K562 (cell line): ENCODE measurements at regions not wholly inside any gene's neighbourhood (a gene's known extent, or its start where the extent isn't known, plus 50 kb on each side); places are given as distances from the start of the nearest gene placed in this dataset.

Source experiments
- ATAC-seq: fragments of 200-7000 bp; cut with Tn5 transposase; 3 replicates; pipeline ENCODE4 v1.9.1; 2020; ENCODE audit warnings: moderate library complexity
- BruUV-seq: library from RNA; stranded (reverse); fragments of 400-500 nt; replicated peaks from 2 replicates; lab custom pipeline; 2021; lab: Mats Ljungman, UMichigan
- CTCF ChIA-PET: fragments of 300-600 bp; formaldehyde crosslinking; extraction: SDS; loops from one replicate; lab custom pipeline; 2021; ENCODE audit warnings: low intra/inter-chr PET ratio; lab: Yijun Ruan, JAX
- POLR2A ChIA-PET: fragments of 300-600, 350-650 bp; sonication (Branson Sonifier 250); formaldehyde crosslinking; extraction: SDS; loops from one replicate; lab custom pipeline; 2021; ENCODE audit warnings: antibody characterized with exemption, inconsistent platforms; lab: Yijun Ruan, JAX
- DNase-seq, 4 experiments: peaks; one replicate each; pipeline versions ENCODE4 v3.0.0 to v3.0.0-alpha.2; 2011 to 2018; ENCODE audit warnings: low spot score in 3 of 4, mixed read lengths in 3 of 4; ENCODE audit errors: extremely low read depth in 1 of 4
- FAIRE-seq: peaks from 2 replicates; lab custom pipeline; 2011; peaks lifted over from hg19 to GRCh38; lab: Jason Lieb, UNC
- H2AFZ ChIP-seq: 2 replicates; pipeline ENCODE4 v1.6.0; 2011; ENCODE audit warnings: low read depth, low read length, control low read depth, inconsistent platforms
- H3K27ac ChIP-seq: fragments of 200-600 bp; 3 replicates; pipeline ENCODE4 v1.8.0; 2011; ENCODE audit warnings: low read depth, mild to moderate bottlenecking, control low read depth, inconsistent platforms, low read length, moderate library complexity, mixed read lengths; ENCODE audit errors: extremely low read depth
- H3K27me3 ChIP-seq, 2 experiments: fragments of 300-600 bp in 1 of 2; 2 replicates in 1 of 2; 3 replicates in 1 of 2; pipeline versions ENCODE4 v1.6.0 to v1.8.0; 2011; ENCODE audit warnings: inconsistent platforms in 2 of 2, low read length in 2 of 2, mild to moderate bottlenecking in 1 of 2, mixed read lengths in 1 of 2, moderate library complexity in 1 of 2; ENCODE audit not compliant: control insufficient read depth in 2 of 2, insufficient read depth in 2 of 2
- H3K36me3 ChIP-seq: fragments of 300-600 bp; 3 replicates; pipeline ENCODE4 v1.8.0; 2011; ENCODE audit warnings: mild to moderate bottlenecking, low read length, inconsistent platforms; ENCODE audit not compliant: control insufficient read depth, insufficient read depth
- H3K4me1 ChIP-seq, 2 experiments: fragments of 200-600 bp in 1 of 2; replicated peaks in 1 of 2; 2 replicates in 1 of 2; 3 replicates in 1 of 2; pipeline versions ENCODE4 v1.5.1 to v1.8.0; 2011; ENCODE audit warnings: inconsistent platforms in 2 of 2, low read length in 2 of 2, mild to moderate bottlenecking in 1 of 2, mixed read lengths in 1 of 2, moderate library complexity in 1 of 2; ENCODE audit not compliant: control insufficient read depth in 2 of 2, insufficient read depth in 2 of 2
- H3K4me2 ChIP-seq: 2 replicates; pipeline ENCODE4 v1.6.1; 2011; ENCODE audit warnings: low read length, control low read depth, inconsistent platforms, mixed read lengths; ENCODE audit not compliant: insufficient read depth
- H3K4me3 ChIP-seq: fragments of 200-600 bp; sonication (generic), shearing (Covaris generic); 2 replicates; pipeline ENCODE4 v1.5.1; 2016; ENCODE audit warnings: control low read depth, inconsistent platforms
- H3K79me2 ChIP-seq: fragments of 200-600 bp; 3 replicates; pipeline ENCODE4 v1.8.0; 2011; ENCODE audit warnings: low read length, inconsistent platforms; ENCODE audit not compliant: control insufficient read depth, insufficient read depth
- H3K9ac ChIP-seq, 2 experiments: 2 replicates each; pipeline versions ENCODE4 v1.6.0 to v1.6.1; 2011; ENCODE audit warnings: low read depth in 2 of 2, low read length in 2 of 2, control low read depth in 1 of 2, inconsistent platforms in 1 of 2, mild to moderate bottlenecking in 1 of 2, mixed read lengths in 1 of 2; ENCODE audit not compliant: insufficient read depth in 1 of 2
- H3K9me1 ChIP-seq: one replicate; pipeline ENCODE4 v1.6.0; 2011; ENCODE audit warnings: inconsistent platforms, mild to moderate bottlenecking, low read length, moderate library complexity; ENCODE audit not compliant: control insufficient read depth, insufficient read depth
- H3K9me3 ChIP-seq: replicated peaks from 2 replicates; pipeline ENCODE4 v1.5.1; 2011; ENCODE audit warnings: low read depth, low read length, inconsistent platforms; ENCODE audit not compliant: control insufficient read depth, insufficient read depth
- H4K20me1 ChIP-seq: replicated peaks from 2 replicates; pipeline ENCODE4 v1.6.1; 2011; ENCODE audit warnings: low read length, inconsistent platforms, mixed read lengths; ENCODE audit not compliant: control insufficient read depth, insufficient read depth
- BDP1 ChIP-seq: IDR thresholded peaks from 3 replicates; pipeline ENCODE4 v1.6.1; 2011; ENCODE audit not compliant: insufficient read length, insufficient read depth
- CBX1 ChIP-seq: sonication (generic); IDR thresholded peaks from 2 replicates; pipeline ENCODE4 v1.6.1; 2016; ENCODE audit warnings: antibody characterized with exemption, low read depth, mild to moderate bottlenecking
- CREB1 ChIP-seq, 2 experiments: sonication (generic) in 1 of 2; formaldehyde crosslinking in 1 of 2; IDR thresholded peaks; 2 replicates each; pipeline versions ENCODE4 v1.6.1 to v1.8.0; 2012 to 2022; ENCODE audit warnings: inconsistent platforms in 1 of 2, mild to moderate bottlenecking in 1 of 2, missing genetic modification reagents in 1 of 2, moderate library complexity in 1 of 2
- ETV6 ChIP-seq, 3 experiments: fragments of 150-350 bp in 1 of 3; sonication (generic) in 1 of 3; formaldehyde crosslinking in 1 of 3; IDR thresholded peaks; 2 replicates each; pipeline versions ENCODE4 v1.6.1 to v1.8.0; 2014 to 2022; ENCODE audit warnings: borderline replicate concordance in 2 of 3, low read depth in 2 of 3, antibody characterized with exemption in 1 of 3, low read length in 1 of 3, mild to moderate bottlenecking in 1 of 3, missing genetic modification reagents in 1 of 3
- PHTF2 ChIP-seq: fragments of 250-450 bp; sonication (Bioruptor Pico); IDR thresholded peaks from 2 replicates; pipeline ENCODE4 v1.5.0; 2021; ENCODE audit warnings: mild to moderate bottlenecking
- POLR2G ChIP-seq: fragments of 200-400 bp; formaldehyde crosslinking; IDR thresholded peaks from 2 replicates; pipeline ENCODE4 v1.6.1; 2017; ENCODE audit warnings: low read depth, mild to moderate bottlenecking, antibody characterized with exemption, low read length, moderate library complexity
- TAF7 ChIP-seq: fragments of 450-650 bp; IDR thresholded peaks from 2 replicates; pipeline ENCODE4 v1.6.1; 2016; ENCODE audit warnings: missing genetic modification characterization, missing compliant biosample characterization
- ZFX ChIP-seq: sonication (generic); formaldehyde crosslinking; IDR thresholded peaks from 2 replicates; pipeline ENCODE4 v1.8.0; 2022; ENCODE audit warnings: mild to moderate bottlenecking, missing genetic modification reagents, moderate library complexity
- whole genome bisulfite sequencing: fragments of 100-300 bp; shearing (Covaris generic); methylation state at CpG from one replicate; pipeline ENCODE4 v1.1.6; 2016; ENCODE audit warnings: low coverage, mixed read lengths; ENCODE audit not compliant: insufficient coverage; ENCODE audit errors: missing lambda C conversion rate; 5-methylcytosine and 5-hydroxymethylcytosine counted together
- in situ Hi-C: fragments of 300-500 bp; cut with MboI; formaldehyde crosslinking; loops from 4 replicates; pipeline ENCODE4 v1.15.0; 2018; ENCODE audit warnings: inconsistent platforms, mixed read lengths
- intact Hi-C: fragments of 100-400 bp; cut with micrococcal nuclease; formaldehyde crosslinking; loops from 2 replicates; pipeline ENCODE4 v1.14.2; 2022
- TF ChIP-seq, protein P1 (sequence below), 2 experiments: fragments of 450-650 bp in 1 of 2; sonication (generic) in 1 of 2; formaldehyde crosslinking in 1 of 2; IDR thresholded peaks in 1 of 2; conservative IDR thresholded peaks in 1 of 2; 2 replicates each; pipeline versions ENCODE4 v1.6.1 to v1.8.1; 2016 to 2023; ENCODE audit warnings: mild to moderate bottlenecking in 2 of 2, moderate library complexity in 2 of 2, inconsistent platforms in 1 of 2, missing genetic modification reagents in 1 of 2
- TF ChIP-seq, protein P2 (sequence below): sonication (generic); formaldehyde crosslinking; IDR thresholded peaks from 2 replicates; pipeline ENCODE4 v1.8.1; 2023; ENCODE audit warnings: mild to moderate bottlenecking, missing genetic modification reagents

DNA sequence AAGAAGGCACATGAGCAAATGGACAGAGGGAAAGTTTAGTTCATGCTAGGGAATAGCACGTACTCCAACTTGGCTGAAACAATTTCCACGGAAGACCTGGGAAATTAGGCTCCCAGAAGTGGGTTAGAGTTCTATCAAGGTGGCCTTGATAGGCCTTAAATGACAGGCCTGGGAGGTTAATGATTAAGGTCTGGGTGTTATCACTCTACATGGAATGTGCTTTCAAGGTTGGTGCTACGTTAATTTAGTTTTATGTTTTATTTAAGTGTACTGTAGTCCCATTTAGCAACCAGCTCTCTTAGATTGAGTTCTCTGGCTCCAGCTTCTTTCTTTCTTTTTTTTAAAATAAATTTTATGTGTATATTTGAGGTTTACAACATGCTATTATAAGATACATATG is 121.4 kb upstream of the MEF2C start:
- Histone ChIP-seq H3K9ac (no peak overlapping the region), H3K4me1 (peaks cover 0 to 4% of the 10 kb centered on the region in 2 experiments; a peak in 1 of 5 replicates), H3K4me2 (no peak overlapping the region), H3K36me3 (no peaks in the 10 kb centered on the region), H3K9me3 (peaks cover 3% of the 10 kb centered on the region), H3K79me2 (no peaks in the 10 kb centered on the region), H3K4me3 (no peak overlapping the region), H3K9me1 (no peaks in the 10 kb centered on the region), H2AFZ (no peak overlapping the region), H3K27ac (no peak overlapping the region), H3K27me3 (no peaks in the 10 kb centered on the region), H4K20me1 (no peaks in the 10 kb centered on the region)
- TF ChIP-seq ZFX (no peak), PHTF2 (CRISPR knock-in tag) (no peak), TAF7 (tag) (no peak), BDP1 (no peak), ETV6 (IDR thresholded peaks at IDR 0.05; ENCODE audit: borderline replicate concordance in 1 of 2, low read depth in 2 of 2, low read length in 1 of 2) (no peak), ETV6 (CRISPR knock-in tag; IDR thresholded peaks at IDR 0.05; ENCODE audit: borderline replicate concordance) (no peak)
- intact Hi-C loops, result no loop called here
- ChIA-PET CTCF (no interaction called here), POLR2A (no interaction called here)
- DNase-seq (no peak), ATAC-seq (no peak), FAIRE-seq (no peak)
- in situ Hi-C loops, result no loop called here
- WGBS, result 41% methylated on average over 3 of the region's 3 CpGs
- no TSS peak for BruUV-seq

DNA sequence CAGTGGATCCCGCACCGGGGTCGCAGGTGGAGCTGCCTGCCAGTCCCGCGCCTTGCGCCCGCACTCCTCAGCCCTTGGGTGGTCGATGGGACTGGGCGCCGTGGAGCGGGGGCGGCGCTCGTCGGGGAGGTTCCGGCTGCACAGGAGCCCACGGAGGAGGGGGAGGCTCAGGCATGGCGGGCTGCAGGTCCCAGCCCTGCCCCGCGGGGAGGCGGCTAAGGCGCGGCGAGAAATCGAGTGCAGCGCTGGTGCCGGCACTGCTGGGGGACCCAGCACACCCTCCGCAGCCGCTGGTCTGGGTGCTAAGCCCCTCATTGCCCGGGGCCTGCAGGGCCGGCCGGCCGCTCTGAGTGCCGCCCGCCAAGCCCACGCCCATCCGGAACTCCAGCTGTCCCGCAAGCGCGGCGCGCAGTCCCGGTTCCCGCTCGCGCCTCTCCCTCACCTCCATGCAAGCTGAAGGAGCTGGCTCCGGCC is 120.6 kb upstream of the MEF2C start:
- Histone ChIP-seq H3K9me3 (peaks cover 3% of the 10 kb centered on the region), H3K9ac (no peak overlapping the region), H3K4me2 (no peak overlapping the region), H3K4me3 (no peak overlapping the region), H4K20me1 (no peaks in the 10 kb centered on the region), H3K27ac (no peak overlapping the region), H3K27me3 (no peaks in the 10 kb centered on the region), H2AFZ (no peak overlapping the region), H3K79me2 (no peaks in the 10 kb centered on the region), H3K9me1 (no peaks in the 10 kb centered on the region), H3K4me1 (peaks cover 0 to 4% of the 10 kb centered on the region in 2 experiments; a peak in 1 of 5 replicates), H3K36me3 (no peaks in the 10 kb centered on the region)
- in situ Hi-C loops (no loop called here), intact Hi-C loops (no loop called here)
- DNase-seq (no peak), ATAC-seq (no peak), FAIRE-seq (no peak)
- TF ChIP-seq CBX1 (0 out of 2 replicates have a peak, but pooled peaks have one; percentile 33), CREB1 (IDR thresholded peaks at IDR 0.05) (no peak), CREB1 (CRISPR knock-in tag; IDR thresholded peaks at IDR 0.05) (no peak), POLR2G (no peak)
- TF ChIP-seq, protein P1, sequence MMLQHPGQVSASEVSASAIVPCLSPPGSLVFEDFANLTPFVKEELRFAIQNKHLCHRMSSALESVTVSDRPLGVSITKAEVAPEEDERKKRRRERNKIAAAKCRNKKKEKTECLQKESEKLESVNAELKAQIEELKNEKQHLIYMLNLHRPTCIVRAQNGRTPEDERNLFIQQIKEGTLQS (IDR thresholded peaks at IDR 0.05), result peak; percentile 13; the same call in 1 of the 2 replicates
- TF ChIP-seq, protein P1 (CRISPR knock-in tag; conservative IDR thresholded peaks at IDR 0.05), result no peak
- TF ChIP-seq, protein P2, sequence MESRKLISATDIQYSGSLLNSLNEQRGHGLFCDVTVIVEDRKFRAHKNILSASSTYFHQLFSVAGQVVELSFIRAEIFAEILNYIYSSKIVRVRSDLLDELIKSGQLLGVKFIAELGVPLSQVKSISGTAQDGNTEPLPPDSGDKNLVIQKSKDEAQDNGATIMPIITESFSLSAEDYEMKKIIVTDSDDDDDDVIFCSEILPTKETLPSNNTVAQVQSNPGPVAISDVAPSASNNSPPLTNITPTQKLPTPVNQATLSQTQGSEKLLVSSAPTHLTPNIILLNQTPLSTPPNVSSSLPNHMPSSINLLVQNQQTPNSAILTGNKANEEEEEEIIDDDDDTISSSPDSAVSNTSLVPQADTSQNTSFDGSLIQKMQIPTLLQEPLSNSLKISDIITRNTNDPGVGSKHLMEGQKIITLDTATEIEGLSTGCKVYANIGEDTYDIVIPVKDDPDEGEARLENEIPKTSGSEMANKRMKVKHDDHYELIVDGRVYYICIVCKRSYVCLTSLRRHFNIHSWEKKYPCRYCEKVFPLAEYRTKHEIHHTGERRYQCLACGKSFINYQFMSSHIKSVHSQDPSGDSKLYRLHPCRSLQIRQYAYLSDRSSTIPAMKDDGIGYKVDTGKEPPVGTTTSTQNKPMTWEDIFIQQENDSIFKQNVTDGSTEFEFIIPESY, result peak; percentile 96
- POLR2A ChIA-PET, result no interaction called here
- CTCF ChIA-PET, result no interaction called here
- WGBS, result 63% methylated on average over 29 of the region's 47 CpGs
- no TSS peak for BruUV-seq
